Thoracic aorta (tissue), 2 donors: ENCODE measurements at regions not wholly inside any gene's neighbourhood (a gene's known extent, or its start where the extent isn't known, plus 50 kb on each side); places are given as distances from the start of the nearest gene placed in this dataset.

ENCODE experiments used
- ATAC-seq: fragments of 150-250 bp; one replicate; pipeline ENCODE4 v1.8.0; 2017; ENCODE audit warnings: low read depth; ENCODE audit not compliant: insufficient number of reproducible peaks, low FRiP score
- DNase-seq: peaks from one replicate; pipeline ENCODE4 v3.0.0-alpha.2; 2020; ENCODE audit warnings: low spot score
- H3K27ac ChIP-seq, 2 donors: fragments of 200-600 bp; sonication (generic); 1 replicate in 1 of 2; 2 replicates in 1 of 2; pipeline ENCODE4 v1.5.1; 2016; ENCODE audit warnings: mild to moderate bottlenecking in 2 of 2, moderate library complexity in 2 of 2
- H3K27me3 ChIP-seq: fragments of 200-600 bp; sonication (generic); replicated peaks from 2 replicates; pipeline ENCODE4 v1.6.0; 2016; ENCODE audit warnings: mild to moderate bottlenecking; ENCODE audit not compliant: insufficient read depth
- H3K36me3 ChIP-seq: fragments of 200-600 bp; sonication (generic); one replicate; pipeline ENCODE4 v1.5.1; 2016
- H3K4me1 ChIP-seq, 2 donors: fragments of 200-600 bp; sonication (generic); 1 replicate in 1 of 2; 2 replicates in 1 of 2; pipeline versions ENCODE4 v1.5.1 to v1.6.0; 2016; ENCODE audit warnings: low read depth in 2 of 2, mild to moderate bottlenecking in 1 of 2; ENCODE audit not compliant: control insufficient read depth in 1 of 2
- H3K4me3 ChIP-seq: fragments of 200-600 bp; sonication (generic); 2 replicates; pipeline ENCODE4 v1.5.1; 2016; ENCODE audit warnings: mild to moderate bottlenecking
- H3K9me3 ChIP-seq: fragments of 200-600 bp; sonication (generic); 2 replicates; pipeline ENCODE4 v1.5.1; 2016
- CTCF ChIP-seq: fragments of 200-600 bp; sonication (generic); IDR thresholded peaks from one replicate; pipeline ENCODE4 v1.5.1; 2019; ENCODE audit warnings: antibody characterized with exemption

- Histone ChIP-seq H3K36me3 (no peaks in the 10 kb centered on the region), H3K4me1 (no peaks in the 10 kb centered on the region), H3K27ac (no peak overlapping the region), H3K27me3 (no peaks in the 10 kb centered on the region), H3K9me3 (no peaks in the 10 kb centered on the region), H3K4me3 (no peak overlapping the region)
- no peak for TF ChIP-seq CTCF
- no peak for ATAC-seq
- DNase-seq: no peak
Observed at GRCh38 chr7:1348823-1349335, 110.4 kb downstream of the MICALL2 start.

- Histone ChIP-seq H3K9me3 (no peaks in the 10 kb centered on the region), H3K27ac (no peak overlapping the region), H3K27me3 (no peaks in the 10 kb centered on the region), H3K4me3 (no peak overlapping the region), H3K4me1 (no peaks in the 10 kb centered on the region), H3K36me3 (no peaks in the 10 kb centered on the region)
- TF ChIP-seq CTCF: no peak
- ATAC-seq: no peak
- no peak for DNase-seq
Observed at GRCh38 chr7:1349351-1349761, 109.9 kb downstream of the MICALL2 start.

GRCh38 chr7:1351881-1352625, 107.2 kb downstream of the MICALL2 start:
- no peak for TF ChIP-seq CTCF
- no peak overlapping the region for H3K27ac ChIP-seq
- H3K36me3 ChIP-seq: no peaks in the 10 kb centered on the region
- no peaks in the 10 kb centered on the region for H3K4me1 ChIP-seq
- no peak overlapping the region for H3K4me3 ChIP-seq
- no peak for DNase-seq
- no peaks in the 10 kb centered on the region for H3K9me3 ChIP-seq
- no peaks in the 10 kb centered on the region for H3K27me3 ChIP-seq
- no peak for ATAC-seq

GRCh38 chr7:1352656-1353271, 106.5 kb downstream of the MICALL2 start:
- H3K9me3 ChIP-seq: no peaks in the 10 kb centered on the region
- H3K36me3 ChIP-seq: no peaks in the 10 kb centered on the region
- no peak overlapping the region for H3K27ac ChIP-seq
- H3K4me3 ChIP-seq: no peak overlapping the region
- H3K4me1 ChIP-seq: no peaks in the 10 kb centered on the region
- TF ChIP-seq CTCF: no peak
- no peaks in the 10 kb centered on the region for H3K27me3 ChIP-seq
- no peak for ATAC-seq
- DNase-seq: no peak

DNA sequence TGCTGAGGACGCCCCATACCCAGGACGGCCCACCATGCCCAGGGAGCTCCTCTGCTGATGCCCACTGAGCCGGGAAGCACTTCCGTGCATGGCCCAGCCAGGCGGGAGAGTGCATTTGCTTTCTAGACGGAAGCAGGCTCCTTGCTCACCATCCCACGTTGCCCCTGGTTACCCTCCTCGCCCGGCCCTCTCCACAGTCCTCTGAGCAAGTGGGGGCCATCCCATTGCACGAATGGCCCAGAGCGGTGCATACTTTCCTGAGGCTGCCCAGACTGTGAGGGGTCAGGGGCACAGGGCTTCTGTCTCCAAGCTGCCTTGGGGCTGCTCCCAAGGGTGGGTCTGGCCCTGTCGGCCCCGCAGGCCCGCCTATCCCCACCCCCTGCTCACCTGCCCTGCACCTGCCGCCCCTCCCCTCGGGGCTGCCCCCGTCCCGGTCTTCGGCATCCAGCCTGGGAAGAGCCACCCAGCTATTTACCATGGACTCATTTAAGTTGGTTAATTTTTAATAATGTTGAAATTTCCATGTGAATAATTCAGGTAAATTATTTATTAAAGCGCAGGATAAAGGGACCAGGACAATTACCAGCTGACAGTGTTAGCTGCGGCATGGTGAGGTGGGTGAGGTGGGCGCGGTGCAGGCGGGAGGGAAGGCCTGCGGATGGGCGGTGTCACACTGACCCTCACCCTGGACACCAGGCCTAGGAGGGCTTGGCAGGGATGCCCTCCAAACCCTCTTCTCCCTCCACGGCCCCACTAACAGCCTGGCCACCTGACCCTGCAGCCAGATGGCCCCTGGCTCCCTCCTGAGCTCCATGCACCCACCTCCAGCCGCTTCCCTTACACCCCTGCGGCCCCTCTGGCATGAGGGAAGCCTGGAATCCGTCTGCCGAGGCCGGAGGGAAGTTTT, 104.4 kb downstream of the MICALL2 start:
- H3K36me3 ChIP-seq: no peaks in the 10 kb centered on the region
- H3K4me3 ChIP-seq: no peak overlapping the region
- no peaks in the 10 kb centered on the region for H3K27me3 ChIP-seq
- H3K9me3 ChIP-seq: no peaks in the 10 kb centered on the region
- DNase-seq: no peak
- no peaks in the 10 kb centered on the region for H3K4me1 ChIP-seq
- TF ChIP-seq CTCF: no peak
- no peak for ATAC-seq
- no peak overlapping the region for H3K27ac ChIP-seq
